ENCODE measurements at regions not wholly inside any gene's neighbourhood (a gene's known extent, or its start where the extent isn't known, plus 50 kb on each side); places are given as distances from the start of the nearest gene placed in this dataset.

- TF ChIP-seq CTCF (IDR thresholded peaks at IDR 0.05; ENCODE audit: low read depth, low read length, poor library complexity, severe bottlenecking) (no peak), EZH2phosphoT487 (IDR thresholded peaks at IDR 0.05; ENCODE audit: borderline replicate concordance, low read length) (no peak)
Measured at GRCh38 chr15:92706201-92706600, 50.6 kb upstream of the FAM174B start.

All from DOHH2 (cell line).